GM03348 (cell line): ENCODE measurements at regions not wholly inside any gene's neighbourhood (a gene's known extent, or its start where the extent isn't known, plus 50 kb on each side); places are given as distances from the start of the nearest gene placed in this dataset.
"Not testable (repeated sequence)": the region's sequence is repeated elsewhere in the genome, so short reads cannot be mapped to it uniquely, and the experiment has no call there.

Experiments used
- DNase-seq: peaks from one replicate; pipeline ENCODE4 v3.0.0; 2012; ENCODE audit warnings: low spot score

- no peak for DNase-seq
Measured at GRCh38 chr17:5747964-5748363, 163.7 kb upstream of the NLRP1 start.

DNA sequence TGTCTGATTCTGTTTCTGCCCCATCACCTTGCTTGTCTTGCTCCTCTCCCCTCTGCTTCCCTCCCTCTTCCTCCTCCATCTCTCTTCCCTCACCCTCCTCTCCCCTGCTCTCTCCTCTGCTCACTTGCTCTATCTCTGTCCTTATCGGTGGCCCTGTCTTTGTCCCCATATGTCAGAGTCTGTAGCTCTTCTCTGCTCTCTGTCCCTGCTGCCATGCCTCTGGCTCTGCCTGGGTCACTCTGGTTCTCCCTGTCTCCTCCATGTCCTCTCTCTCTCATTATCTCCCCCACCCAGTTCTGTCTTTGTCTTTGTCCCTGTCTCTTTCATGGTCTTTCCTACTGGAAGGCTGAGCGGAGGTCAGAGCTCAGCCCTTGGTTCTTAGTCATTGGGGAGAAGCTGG is 169.1 kb upstream of the NLRP1 start:
- no peak for DNase-seq

GRCh38 chr17:5757314-5757907 is 173.1 kb upstream of the NLRP1 start:
- DNase-seq = no peak

DNA sequence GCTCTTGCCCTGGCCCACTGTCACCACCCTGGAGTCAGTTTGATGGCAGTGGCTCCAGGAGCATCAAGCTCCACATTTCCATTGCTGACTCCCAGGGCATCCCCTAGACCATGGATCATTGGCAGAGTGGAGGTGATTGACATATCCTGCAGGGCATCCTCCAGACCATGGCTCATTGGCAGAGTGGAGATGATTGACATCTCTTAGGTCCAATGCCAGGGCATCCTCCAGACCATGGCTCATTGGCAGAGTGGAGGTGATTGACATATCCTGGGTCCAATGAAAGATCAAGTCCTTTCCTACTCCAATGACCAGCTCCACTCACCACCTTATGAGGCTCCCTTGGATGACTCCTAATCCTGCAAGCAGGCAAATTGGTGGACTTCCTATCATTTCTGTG is 174.3 kb upstream of the NLRP1 start:
- no peak for DNase-seq

- DNase-seq = no peak
Measured at GRCh38 chr17:5759501-5759925, 175.2 kb upstream of the NLRP1 start.

DNA sequence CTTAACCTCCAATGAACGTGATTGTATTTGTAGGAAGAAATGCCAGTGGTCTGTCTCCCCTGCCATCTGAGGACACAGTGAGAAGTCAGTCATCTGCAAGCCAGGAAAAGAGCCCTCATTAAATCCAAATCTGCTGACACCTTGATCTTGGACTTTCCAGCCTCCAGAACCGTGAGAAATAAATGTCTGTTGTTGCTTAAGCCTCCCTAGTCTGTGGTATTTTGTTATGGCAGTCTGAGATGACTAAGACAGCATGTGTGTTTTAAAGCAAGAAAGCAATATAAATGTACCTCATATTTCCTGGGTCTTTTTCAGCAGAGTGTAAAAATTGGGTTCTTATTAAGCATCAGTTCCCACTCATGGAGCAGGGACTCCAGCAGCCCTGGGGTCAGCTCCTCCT is 177.9 kb upstream of the NLRP1 start:
- DNase-seq = no peak

- DNase-seq = no peak
Measured at GRCh38 chr17:5763595-5764306, 179.4 kb upstream of the NLRP1 start.

GRCh38 chr17:5769593-5770354 is 185.5 kb upstream of the NLRP1 start:
- no peak for DNase-seq

GRCh38 chr17:5770441-5771270 is 186.3 kb upstream of the NLRP1 start:
- no peak for DNase-seq

- not testable (repeated sequence) for DNase-seq
Measured at GRCh38 chr17:5771271-5771577, 186.9 kb upstream of the NLRP1 start.

- not testable (repeated sequence) for DNase-seq
Measured at GRCh38 chr17:5772017-5772416, 187.7 kb upstream of the NLRP1 start.

- DNase-seq = no peak
Measured at GRCh38 chr17:5772720-5773119, 188.4 kb upstream of the NLRP1 start.

GRCh38 chr17:5773816-5774360 is 189.6 kb upstream of the NLRP1 start:
- no peak for DNase-seq

DNA sequence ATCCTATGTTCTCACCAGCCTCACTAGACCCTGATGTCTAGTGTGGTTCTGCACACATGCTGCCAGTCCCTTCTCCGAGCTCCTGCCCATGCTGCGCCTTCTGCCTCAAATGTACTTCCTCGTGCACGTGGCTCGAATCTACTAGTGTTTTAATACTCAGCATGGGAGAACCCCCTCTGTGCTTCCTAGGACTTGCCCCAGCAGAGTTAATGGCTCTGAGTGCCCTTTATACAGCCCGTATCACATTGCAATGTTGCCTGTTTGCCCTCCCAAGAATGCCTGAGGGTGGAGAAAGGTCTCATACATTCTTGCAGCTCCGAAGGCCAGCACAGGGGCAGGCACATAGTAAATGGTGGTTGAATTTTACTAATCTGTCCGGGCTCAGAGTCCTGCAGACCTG is 190.8 kb upstream of the NLRP1 start:
- no peak for DNase-seq

GRCh38 chr17:5780476-5780875 is 196.2 kb upstream of the NLRP1 start:
- peak; percentile 60 for DNase-seq

DNA sequence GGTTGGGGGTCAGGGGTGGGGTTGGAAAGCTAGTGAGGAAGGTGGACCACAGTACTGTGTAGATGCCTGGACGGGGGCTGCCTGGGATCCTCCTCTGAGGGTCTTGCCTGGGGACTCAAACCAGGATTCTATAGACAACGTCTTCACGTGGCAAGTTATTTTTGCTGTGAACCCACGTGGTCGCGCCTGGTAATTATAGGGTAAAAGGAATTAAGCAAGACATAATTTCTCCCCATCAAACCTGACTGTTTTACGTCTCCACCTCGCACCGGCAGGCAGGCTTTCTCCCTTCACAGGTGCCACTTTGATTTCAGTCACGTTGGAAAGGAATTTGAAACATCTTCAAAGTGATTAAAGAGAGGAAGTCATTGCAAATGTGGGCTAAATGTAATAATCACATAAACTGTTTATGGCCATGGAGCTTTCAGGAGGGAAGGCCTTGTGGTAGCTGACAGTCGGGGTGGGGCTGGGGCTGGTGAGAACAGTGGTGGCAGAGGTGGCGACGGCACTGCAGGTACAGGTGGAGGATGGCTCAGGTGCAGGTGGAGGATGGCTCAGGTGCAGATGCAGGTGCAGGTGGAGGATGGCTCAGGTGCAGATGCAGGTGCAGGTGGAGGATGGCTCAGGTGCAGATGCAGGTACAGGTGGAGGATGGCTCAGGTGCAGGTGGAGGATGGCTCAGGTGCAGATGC is 197.1 kb upstream of the NLRP1 start:
- no peak for DNase-seq

- no peak for DNase-seq
Measured at GRCh38 chr17:5783269-5783668, 199.0 kb upstream of the NLRP1 start.

DNA sequence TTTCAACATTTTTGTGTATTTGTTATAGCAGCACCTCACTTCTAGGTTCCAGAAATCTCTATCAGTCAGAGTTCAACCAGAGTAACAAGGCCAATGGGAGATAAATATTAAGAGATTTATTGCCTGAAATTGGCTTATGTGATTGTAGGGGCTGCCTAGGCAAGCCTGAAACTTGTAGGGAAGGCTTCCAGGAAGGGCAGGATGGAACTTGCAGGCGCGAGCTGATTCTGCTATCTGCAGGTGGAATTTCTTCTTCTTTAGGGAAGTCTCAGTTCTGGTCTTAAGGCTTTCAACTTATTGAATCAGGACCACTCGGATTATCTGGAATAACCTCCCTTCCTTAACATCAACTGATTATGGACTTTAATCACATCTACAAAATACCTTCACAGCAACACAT is 199.5 kb upstream of the NLRP1 start:
- no peak for DNase-seq

DNA sequence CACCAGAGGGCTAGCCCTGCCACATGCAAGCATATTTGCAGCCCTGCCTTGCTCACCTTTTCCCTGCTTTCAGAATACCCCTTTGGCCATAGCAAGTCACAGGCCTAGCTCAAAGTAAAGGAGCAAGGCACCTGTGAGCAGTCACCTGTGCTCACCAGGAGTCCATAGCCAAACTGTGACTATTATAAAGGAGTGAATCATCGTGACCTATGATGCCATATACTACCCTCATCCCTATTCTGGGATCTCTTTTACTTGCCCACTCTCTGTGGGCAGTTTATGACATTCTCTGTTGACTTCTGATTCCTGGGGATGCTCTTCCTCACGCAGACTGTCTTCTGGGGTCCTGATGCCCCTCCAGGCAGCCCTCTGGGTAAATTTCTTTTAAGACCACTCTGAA is 200.5 kb upstream of the NLRP1 start:
- no peak for DNase-seq

DNA sequence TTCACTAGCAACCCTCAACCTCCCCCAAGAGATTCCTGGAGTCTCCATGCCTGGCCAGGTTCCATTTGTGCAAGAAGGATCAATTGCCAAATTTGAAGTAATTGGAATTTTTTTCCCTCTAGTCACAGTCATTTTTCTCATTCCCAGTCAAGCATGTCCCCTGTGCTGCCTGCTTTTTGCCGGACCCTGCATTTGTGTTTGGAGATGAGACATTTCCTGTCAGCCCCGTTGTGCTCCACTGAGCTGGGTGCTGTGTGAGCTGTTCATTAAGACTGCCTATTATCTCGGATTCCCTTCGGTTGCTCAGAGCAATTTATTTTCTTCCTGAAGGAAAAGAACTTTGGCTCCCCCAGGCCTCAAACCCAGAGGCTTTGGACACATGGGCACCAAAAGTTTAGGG is 201.0 kb upstream of the NLRP1 start:
- DNase-seq = peak; percentile 61

- peak; percentile 25 for DNase-seq
Measured at GRCh38 chr17:5785867-5786509, 201.7 kb upstream of the NLRP1 start.
